Endothelial cell of umbilical vein (primary cell): ENCODE measurements at regions not wholly inside any gene's neighbourhood (a gene's known extent, or its start where the extent isn't known, plus 50 kb on each side); places are given as distances from the start of the nearest gene placed in this dataset.

Source experiments
- BruUV-seq: library from RNA; stranded (reverse); fragments of 400-500 nt; replicated peaks from 2 replicates; lab custom pipeline; 2021; lab: Mats Ljungman, UMichigan
- CTCF ChIA-PET: fragments of 300-600, 350-600 bp; sonication (Branson Sonifier 250); formaldehyde crosslinking; loops from one replicate; lab custom pipeline; 2021; ENCODE audit warnings: antibody characterized with exemption, inconsistent platforms; lab: Charles Lee
- POLR2A ChIA-PET: fragments of 300-600, 350-600 bp; sonication (Branson Sonifier 250); formaldehyde crosslinking; loops from one replicate; lab custom pipeline; 2021; ENCODE audit warnings: antibody characterized with exemption, inconsistent platforms; lab: Charles Lee
- DNase-seq: peaks from one replicate; pipeline ENCODE4 v3.0.0-alpha.2; 2011; ENCODE audit warnings: low read depth, low spot score
- FAIRE-seq: peaks from 2 replicates; lab custom pipeline; 2011; peaks lifted over from hg19 to GRCh38; lab: Jason Lieb, UNC
- H2AFZ ChIP-seq: 2 replicates; pipeline ENCODE4 v1.6.0; 2012; ENCODE audit warnings: low read depth, low read length, control low read depth, inconsistent platforms
- H3K27ac ChIP-seq: 2 replicates; pipeline ENCODE4 v1.5.1; 2011; ENCODE audit warnings: low read depth, mild to moderate bottlenecking, control low read depth, low read length, moderate library complexity; ENCODE audit not compliant: insufficient read depth
- H3K27me3 ChIP-seq, 2 experiments: 2 replicates each; pipeline versions ENCODE4 v1.6.0 to v1.6.1; 2011; ENCODE audit warnings: low read length in 2 of 2, mixed read lengths in 1 of 2; ENCODE audit not compliant: control insufficient read depth in 2 of 2, insufficient read depth in 2 of 2
- H3K36me3 ChIP-seq, 2 experiments: 2 replicates in 1 of 2; 3 replicates in 1 of 2; pipeline ENCODE4 v1.5.1; 2011; ENCODE audit warnings: low read length in 2 of 2, mild to moderate bottlenecking in 1 of 2, moderate library complexity in 1 of 2; ENCODE audit not compliant: control insufficient read depth in 2 of 2, insufficient read depth in 2 of 2; ENCODE audit errors: extremely low read depth in 1 of 2
- H3K4me1 ChIP-seq: 3 replicates; pipeline ENCODE4 v1.5.1; 2011; ENCODE audit warnings: mild to moderate bottlenecking, low read length; ENCODE audit not compliant: control insufficient read depth, insufficient read depth; ENCODE audit errors: extremely low read depth
- H3K4me2 ChIP-seq: 2 replicates; pipeline ENCODE4 v1.6.1; 2011; ENCODE audit warnings: low read length, control low read depth, mixed read lengths; ENCODE audit not compliant: insufficient read depth
- H3K4me3 ChIP-seq, 3 experiments: fragments of 200-600 bp in 1 of 3; sonication (generic), shearing (Covaris generic) in 1 of 3; replicated peaks in 1 of 3; 2 replicates each; pipeline ENCODE4 v1.5.1; 2011 to 2016; ENCODE audit warnings: control low read depth in 3 of 3, low read length in 3 of 3, mild to moderate bottlenecking in 2 of 3, inconsistent platforms in 1 of 3, low read depth in 1 of 3, moderate library complexity in 1 of 3; ENCODE audit not compliant: insufficient read depth in 1 of 3
- H3K79me2 ChIP-seq: 2 replicates; pipeline ENCODE4 v1.6.0; 2012; ENCODE audit warnings: low read length, inconsistent platforms; ENCODE audit not compliant: control insufficient read depth, insufficient read depth
- H3K9ac ChIP-seq: replicated peaks from 2 replicates; pipeline ENCODE3; 2011; ENCODE audit warnings: low read length, control low read depth; ENCODE audit not compliant: insufficient read depth; ENCODE audit errors: extremely low read depth
- H3K9me1 ChIP-seq: replicated peaks from 3 replicates; pipeline ENCODE4 v1.6.0; 2011; ENCODE audit warnings: mild to moderate bottlenecking, low read length; ENCODE audit not compliant: control insufficient read depth, insufficient read depth; ENCODE audit errors: extremely low read depth
- H3K9me3 ChIP-seq: replicated peaks from 2 replicates; pipeline ENCODE4 v1.5.1; 2012; ENCODE audit warnings: low read length, inconsistent platforms; ENCODE audit not compliant: control insufficient read depth, insufficient read depth
- H4K20me1 ChIP-seq: replicated peaks from 2 replicates; pipeline ENCODE3; 2011; ENCODE audit warnings: mild to moderate bottlenecking, low read length; ENCODE audit not compliant: control insufficient read depth, insufficient read depth; ENCODE audit errors: extremely low read depth
- CTCF ChIP-seq, 2 donors: IDR thresholded peaks; 1 replicate in 1 of 2; 2 replicates in 1 of 2; pipeline ENCODE4 v1.5.1; 2011; ENCODE audit warnings: low read length in 2 of 2, mild to moderate bottlenecking in 2 of 2, moderate library complexity in 2 of 2, control low read depth in 1 of 2, inconsistent platforms in 1 of 2, low read depth in 1 of 2; ENCODE audit not compliant: insufficient read depth in 1 of 2; ENCODE audit errors: extremely low read depth in 1 of 2
- EZH2 ChIP-seq: IDR thresholded peaks from 2 replicates; pipeline ENCODE4 v1.6.1; 2012; ENCODE audit warnings: borderline replicate concordance, low read depth, mild to moderate bottlenecking, moderate library complexity, low read length, inconsistent platforms; ENCODE audit not compliant: severe bottlenecking
- FOS ChIP-seq: IDR thresholded peaks from 2 replicates; pipeline ENCODE4 v1.6.1; 2011; ENCODE audit warnings: mild to moderate bottlenecking, low read length, moderate library complexity, borderline replicate concordance; ENCODE audit not compliant: insufficient read depth
- GATA2 ChIP-seq: IDR thresholded peaks from 2 replicates; pipeline ENCODE4 v1.7.0; 2011; ENCODE audit warnings: low read depth, mild to moderate bottlenecking, moderate library complexity, mixed read lengths, low read length; ENCODE audit not compliant: insufficient read length, insufficient read depth
- JUN ChIP-seq: IDR thresholded peaks from 2 replicates; pipeline ENCODE4 v1.6.1; 2011; ENCODE audit warnings: borderline replicate concordance, low read depth; ENCODE audit not compliant: insufficient read length, insufficient read depth
- MAX ChIP-seq: IDR thresholded peaks from 2 replicates; pipeline ENCODE4 v1.6.1; 2011; ENCODE audit not compliant: insufficient read depth, insufficient read length
- MYC ChIP-seq: IDR thresholded peaks from one replicate; pipeline ENCODE4 v1.6.1; 2011; ENCODE audit warnings: mild to moderate bottlenecking, low read depth, low read length
- POLR2A ChIP-seq: IDR thresholded peaks from 2 replicates; pipeline ENCODE4 v1.6.1; 2012; ENCODE audit warnings: low read depth, mild to moderate bottlenecking, control low read depth, low read length
- POLR2AphosphoS5 ChIP-seq: IDR thresholded peaks from 2 replicates; pipeline ENCODE4 v1.6.1; 2012; ENCODE audit warnings: low read depth, mild to moderate bottlenecking, control low read depth, low read length, moderate library complexity; ENCODE audit not compliant: insufficient read depth
- dilution Hi-C: fragments of 300-500 bp; cut with MboI; formaldehyde crosslinking; loops from one replicate; pipeline ENCODE4 v1.15.0; 2019; ENCODE audit warnings: low sequenced_read_pairs; ENCODE audit not compliant: extremely low pct_ligation_motif_present
- intact Hi-C: fragments of 100-400 bp; cut with micrococcal nuclease; formaldehyde crosslinking; loops from one replicate; pipeline ENCODE4 v1.10.0; 2022

- H4K20me1 ChIP-seq: no peaks in the 10 kb centered on the region
- BruUV-seq: no TSS peak
- no peaks in the 10 kb centered on the region for H3K79me2 ChIP-seq
- H3K9me3 ChIP-seq: peaks cover 13% of the 10 kb centered on the region
- H3K27ac ChIP-seq: no peak overlapping the region
- H3K9me1 ChIP-seq: no peaks in the 10 kb centered on the region
- no peak overlapping the region for H3K9ac ChIP-seq
- H3K27me3 ChIP-seq: no peaks in the 10 kb centered on the region
- FAIRE-seq (no peak), DNase-seq (no peak)
- ChIA-PET POLR2A (no interaction called here), CTCF (no interaction called here)
- no peak overlapping the region for H2AFZ ChIP-seq
- no peaks in the 10 kb centered on the region for H3K36me3 ChIP-seq
- H3K4me1 ChIP-seq: no peaks in the 10 kb centered on the region
- H3K4me2 ChIP-seq: no peak overlapping the region
- intact Hi-C loops: no loop called here
- TF ChIP-seq EZH2 (no peak), CTCF (IDR thresholded peaks at IDR 0.05; ENCODE audit: extremely low read depth in 1 of 2, insufficient read depth in 1 of 2, low read depth in 1 of 2, low read length in 2 of 2) (no peak), FOS (no peak), GATA2 (no peak), MYC (no peak), POLR2A (no peak), JUN (no peak), MAX (no peak), POLR2AphosphoS5 (no peak)
- H3K4me3 ChIP-seq: no peak overlapping the region
- dilution Hi-C loops: no loop called here
These were observed 519.1 kb upstream of the SALL3 start for GRCh38 chr18:78460558-78460957.
